Activated naive CD8-positive, alpha-beta T cell (primary cell): ENCODE measurements at regions not wholly inside any gene's neighbourhood (a gene's known extent, or its start where the extent isn't known, plus 50 kb on each side); places are given as distances from the start of the nearest gene placed in this dataset.

Experiments
- H3K27ac Mint-ChIP-seq: one replicate; pipeline ENCODE4 v1.8.0; 2021; ENCODE audit warnings: mixed read lengths
- H3K27me3 Mint-ChIP-seq: one replicate; pipeline ENCODE4 v1.8.0; 2021; ENCODE audit warnings: mixed read lengths
- H3K36me3 Mint-ChIP-seq: one replicate; pipeline ENCODE4 v1.8.0; 2021; ENCODE audit warnings: mixed read lengths
- H3K4me1 Mint-ChIP-seq: one replicate; pipeline ENCODE4 v1.8.0; 2021; ENCODE audit warnings: low read depth, mixed read lengths
- H3K4me3 Mint-ChIP-seq: one replicate; pipeline ENCODE4 v1.8.0; 2021; ENCODE audit warnings: mild to moderate bottlenecking, mixed read lengths
- H3K9me3 Mint-ChIP-seq: one replicate; pipeline ENCODE4 v1.8.0; 2021; ENCODE audit warnings: low read depth, mixed read lengths

DNA sequence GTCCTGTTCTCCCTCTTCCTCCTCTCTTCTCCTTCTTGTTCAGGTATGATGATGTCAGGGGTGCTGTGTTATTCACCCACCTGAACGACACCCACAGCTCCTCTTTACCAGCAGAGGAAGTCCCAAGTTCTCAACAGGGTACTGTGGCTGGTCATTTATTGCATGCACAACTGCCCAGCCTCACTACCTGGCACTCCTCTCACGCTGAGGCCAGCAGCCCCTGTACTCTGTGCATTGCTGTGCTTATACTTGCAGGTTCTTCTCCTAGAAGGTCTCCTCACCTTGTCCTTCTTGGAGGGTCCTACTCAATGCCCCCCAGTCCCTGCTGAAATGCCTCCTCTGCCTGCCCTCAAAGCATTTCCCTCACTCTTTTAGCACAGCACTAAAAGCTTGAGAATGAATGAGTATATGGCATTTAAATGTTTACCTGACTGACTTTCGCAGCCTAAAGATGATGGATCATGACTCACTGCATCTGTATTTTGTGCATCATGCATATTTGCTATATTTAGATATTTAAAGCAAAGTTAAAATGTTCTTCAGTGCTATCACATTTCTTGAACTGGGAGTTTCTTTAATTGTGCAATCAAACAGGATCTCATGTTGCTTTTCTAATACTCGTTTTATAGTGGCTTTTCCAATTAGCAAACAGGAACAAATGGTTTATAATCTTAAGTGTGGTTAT is 1069.3 kb downstream of the NLGN4Y start:
- H3K4me3 Mint-ChIP-seq: no peak overlapping the region
- H3K4me1 Mint-ChIP-seq: no peaks in the 10 kb centered on the region
- no peaks in the 10 kb centered on the region for H3K27me3 Mint-ChIP-seq
- H3K36me3 Mint-ChIP-seq: no peaks in the 10 kb centered on the region
- no peaks in the 10 kb centered on the region for H3K9me3 Mint-ChIP-seq
- H3K27ac Mint-ChIP-seq: no peak overlapping the region

DNA sequence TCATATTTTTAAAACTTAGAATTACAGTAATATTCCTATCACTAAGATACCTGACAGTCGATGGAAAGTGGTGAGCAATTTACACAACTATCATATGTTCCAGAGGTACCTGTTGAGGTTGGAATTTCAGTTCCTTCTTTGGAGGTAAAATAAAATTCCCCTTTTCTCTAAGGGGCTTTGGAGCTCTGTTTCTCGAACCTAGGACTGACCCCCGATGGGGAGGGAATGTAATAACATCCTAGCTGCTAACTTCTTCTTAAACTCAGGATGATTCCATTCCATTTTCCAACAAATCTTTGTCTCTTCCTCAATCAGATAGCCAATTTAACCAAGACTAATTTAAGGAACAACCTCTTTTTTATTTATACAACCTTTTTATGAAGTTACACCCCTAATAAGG is 1069.8 kb downstream of the NLGN4Y start:
- Mint-ChIP-seq H3K4me3 (no peak overlapping the region), H3K27me3 (no peaks in the 10 kb centered on the region), H3K4me1 (no peaks in the 10 kb centered on the region), H3K9me3 (no peaks in the 10 kb centered on the region), H3K36me3 (no peaks in the 10 kb centered on the region), H3K27ac (no peak overlapping the region)

GRCh38 chrY:15600565-15600964 is 1076.2 kb downstream of the NLGN4Y start:
- H3K36me3 Mint-ChIP-seq: no peaks in the 10 kb centered on the region
- no peaks in the 10 kb centered on the region for H3K9me3 Mint-ChIP-seq
- H3K4me3 Mint-ChIP-seq: no peak overlapping the region
- H3K27ac Mint-ChIP-seq: no peak overlapping the region
- no peaks in the 10 kb centered on the region for H3K4me1 Mint-ChIP-seq
- no peaks in the 10 kb centered on the region for H3K27me3 Mint-ChIP-seq

GRCh38 chrY:15624370-15624769 is 1100.0 kb downstream of the NLGN4Y start:
- H3K4me3 Mint-ChIP-seq: no peak overlapping the region
- H3K27me3 Mint-ChIP-seq: no peaks in the 10 kb centered on the region

GRCh38 chrY:15624928-15625327 is 1100.6 kb downstream of the NLGN4Y start:
- H3K9me3 Mint-ChIP-seq: peaks cover 4% of the 10 kb centered on the region
- no peaks in the 10 kb centered on the region for H3K27me3 Mint-ChIP-seq
- H3K27ac Mint-ChIP-seq: no peak overlapping the region
- H3K4me3 Mint-ChIP-seq: no peak overlapping the region
- no peaks in the 10 kb centered on the region for H3K4me1 Mint-ChIP-seq
- H3K36me3 Mint-ChIP-seq: no peaks in the 10 kb centered on the region

More at GRCh38 chrY:15624370-15624769, 1100.0 kb downstream of the NLGN4Y start:
- Mint-ChIP-seq H3K27ac (no peak overlapping the region), H3K4me1 (no peaks in the 10 kb centered on the region), H3K36me3 (no peaks in the 10 kb centered on the region), H3K9me3 (peaks cover 4% of the 10 kb centered on the region)

DNA sequence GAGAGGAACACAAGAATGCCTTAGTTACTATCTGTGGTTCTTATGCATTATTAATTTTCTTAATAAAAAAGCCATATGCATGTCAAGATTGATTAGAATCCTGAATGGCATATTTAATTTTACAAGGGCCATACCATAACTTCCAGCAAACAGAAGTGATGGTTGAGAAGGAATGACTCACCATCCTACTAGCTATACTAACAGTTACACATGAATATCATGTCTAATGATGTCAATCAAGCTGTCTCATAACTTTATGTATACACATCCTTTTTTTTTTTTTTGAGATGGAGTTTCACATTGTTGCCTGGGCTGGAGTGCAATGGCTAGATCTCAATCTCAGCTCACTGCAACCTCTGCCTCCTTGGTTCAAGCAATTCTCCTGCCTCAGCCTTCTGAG is 1123.9 kb downstream of the NLGN4Y start:
- H3K36me3 Mint-ChIP-seq: no peaks in the 10 kb centered on the region
- no peak overlapping the region for H3K27ac Mint-ChIP-seq
- no peak overlapping the region for H3K4me3 Mint-ChIP-seq
- H3K9me3 Mint-ChIP-seq: no peaks in the 10 kb centered on the region
- H3K4me1 Mint-ChIP-seq: no peaks in the 10 kb centered on the region
- H3K27me3 Mint-ChIP-seq: no peaks in the 10 kb centered on the region

DNA sequence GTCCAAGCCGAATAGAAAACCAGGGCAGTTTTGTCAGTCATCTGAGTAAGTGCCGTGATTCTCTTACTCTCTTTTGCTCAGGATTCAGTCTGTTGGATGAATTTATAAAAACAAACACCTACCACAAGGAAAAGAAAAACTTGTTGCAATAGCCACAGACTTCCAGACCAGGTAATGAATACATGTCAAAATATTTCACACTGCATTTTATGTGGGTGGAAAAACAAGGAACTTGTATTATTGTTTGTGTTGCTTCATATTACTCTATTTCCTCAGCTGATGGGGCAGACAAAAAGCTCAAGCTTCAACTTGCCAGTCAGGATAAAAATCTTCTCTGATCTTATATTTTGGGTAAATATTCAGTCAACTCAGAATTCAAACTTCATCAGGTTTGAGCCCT is 1125.7 kb downstream of the NLGN4Y start:
- no peaks in the 10 kb centered on the region for H3K36me3 Mint-ChIP-seq
- H3K27me3 Mint-ChIP-seq: no peaks in the 10 kb centered on the region
- no peaks in the 10 kb centered on the region for H3K9me3 Mint-ChIP-seq
- H3K4me1 Mint-ChIP-seq: no peaks in the 10 kb centered on the region
- H3K27ac Mint-ChIP-seq: no peak overlapping the region
- no peak overlapping the region for H3K4me3 Mint-ChIP-seq

DNA sequence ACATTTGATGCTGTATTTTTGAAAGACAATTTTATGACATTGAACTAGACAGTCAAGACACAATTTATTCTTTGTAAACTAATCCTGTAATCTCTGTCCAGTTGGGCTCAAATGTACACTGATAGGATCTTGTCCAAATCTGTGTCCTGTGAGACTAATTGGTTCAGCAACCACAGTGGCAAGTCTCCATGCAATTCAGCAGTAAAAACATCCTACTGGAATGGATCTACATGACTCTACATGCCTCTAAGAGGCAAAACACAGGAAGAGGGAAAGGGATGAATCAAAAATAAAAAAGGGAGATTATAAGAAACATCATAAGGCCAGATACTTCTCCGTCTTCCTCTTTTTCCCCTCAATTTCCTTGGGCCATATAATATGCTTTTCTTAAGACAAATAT is 1164.2 kb downstream of the NLGN4Y start:
- Mint-ChIP-seq H3K9me3 (no peaks in the 10 kb centered on the region), H3K4me3 (no peak overlapping the region), H3K27me3 (no peaks in the 10 kb centered on the region), H3K36me3 (no peaks in the 10 kb centered on the region), H3K27ac (no peak overlapping the region), H3K4me1 (no peaks in the 10 kb centered on the region)

- H3K4me3 Mint-ChIP-seq: no peak overlapping the region
- no peak overlapping the region for H3K27ac Mint-ChIP-seq
- H3K27me3 Mint-ChIP-seq: no peaks in the 10 kb centered on the region
- H3K36me3 Mint-ChIP-seq: no peaks in the 10 kb centered on the region
- no peaks in the 10 kb centered on the region for H3K9me3 Mint-ChIP-seq
- no peaks in the 10 kb centered on the region for H3K4me1 Mint-ChIP-seq
Observed at GRCh38 chrY:15689994-15690393, 1165.7 kb downstream of the NLGN4Y start.

DNA sequence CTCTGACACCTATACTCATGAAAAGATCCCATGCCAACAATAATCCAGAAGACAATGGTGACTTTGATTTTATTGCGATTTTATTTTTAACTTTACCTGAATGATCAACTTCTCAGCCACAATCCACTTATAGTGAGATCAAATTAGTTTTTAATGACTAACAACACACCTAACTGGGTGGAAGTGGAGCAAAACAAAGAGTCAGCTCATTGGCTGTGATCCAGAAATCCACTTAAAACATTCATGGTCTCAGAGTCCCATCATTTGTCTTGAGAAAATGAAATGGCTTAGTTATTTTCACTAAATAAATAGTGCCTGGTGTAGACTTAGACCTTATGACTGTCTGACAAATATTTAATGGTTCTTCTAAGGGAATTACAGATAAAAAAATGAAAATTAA is 1177.8 kb downstream of the NLGN4Y start:
- Mint-ChIP-seq H3K27me3 (no peaks in the 10 kb centered on the region), H3K4me3 (no peak overlapping the region), H3K36me3 (no peaks in the 10 kb centered on the region), H3K4me1 (no peaks in the 10 kb centered on the region), H3K27ac (no peak overlapping the region), H3K9me3 (no peaks in the 10 kb centered on the region)

GRCh38 chrY:15704906-15705305 is 1180.6 kb downstream of the NLGN4Y start:
- Mint-ChIP-seq H3K4me3 (no peak overlapping the region), H3K4me1 (no peaks in the 10 kb centered on the region), H3K36me3 (no peaks in the 10 kb centered on the region), H3K27ac (no peak overlapping the region), H3K27me3 (no peaks in the 10 kb centered on the region), H3K9me3 (no peaks in the 10 kb centered on the region)

GRCh38 chrY:15749533-15750433 is 1225.5 kb downstream of the NLGN4Y start:
- Mint-ChIP-seq H3K36me3 (no peaks in the 10 kb centered on the region), H3K27me3 (no peaks in the 10 kb centered on the region), H3K4me3 (no peak overlapping the region), H3K27ac (no peak overlapping the region), H3K4me1 (no peaks in the 10 kb centered on the region), H3K9me3 (peaks cover 6% of the 10 kb centered on the region)

DNA sequence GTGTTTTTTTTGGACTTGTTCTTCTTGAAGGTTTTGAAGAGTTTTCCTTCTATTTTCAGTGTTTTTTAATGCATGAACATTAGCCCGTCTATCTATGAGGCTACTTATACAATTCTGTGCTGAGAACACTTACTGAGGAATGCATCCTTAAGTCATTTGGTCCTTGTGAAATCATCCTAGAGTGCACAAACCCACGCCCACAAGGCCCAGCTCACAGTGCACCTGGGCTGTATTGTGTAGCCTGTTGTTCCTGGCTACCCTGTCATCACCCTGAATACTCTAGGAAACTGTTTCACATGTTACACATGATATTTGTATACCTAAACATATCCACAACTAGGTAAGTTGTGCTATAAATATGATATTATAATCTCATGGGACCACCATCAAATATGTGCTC is 1226.7 kb downstream of the NLGN4Y start:
- no peaks in the 10 kb centered on the region for H3K4me1 Mint-ChIP-seq
- H3K36me3 Mint-ChIP-seq: no peaks in the 10 kb centered on the region
- no peaks in the 10 kb centered on the region for H3K27me3 Mint-ChIP-seq
- H3K4me3 Mint-ChIP-seq: no peak overlapping the region
- no peak overlapping the region for H3K27ac Mint-ChIP-seq
- H3K9me3 Mint-ChIP-seq: peaks cover 6% of the 10 kb centered on the region

GRCh38 chrY:15756266-15756665 is 1231.9 kb downstream of the NLGN4Y start:
- H3K9me3 Mint-ChIP-seq: peaks cover 4% of the 10 kb centered on the region

DNA sequence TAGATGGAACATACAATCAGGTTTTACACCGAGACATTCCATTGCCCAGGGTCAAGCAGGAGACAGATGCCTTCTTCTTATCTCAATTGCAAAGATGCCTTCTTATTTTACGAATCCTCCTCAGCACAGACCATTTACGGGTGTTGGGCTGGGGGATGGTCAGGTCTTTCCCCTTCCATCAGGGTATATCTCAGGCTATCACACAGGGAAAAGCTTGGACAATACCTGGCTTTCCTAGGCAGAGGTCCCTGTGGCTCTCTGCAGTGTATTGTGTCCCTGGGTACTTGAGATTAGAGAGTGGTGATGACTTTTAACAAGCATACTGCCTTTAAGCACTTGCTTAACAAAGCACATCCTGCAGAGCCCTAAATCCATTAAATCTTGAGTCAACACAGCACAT is 1249.2 kb downstream of the NLGN4Y start:
- Mint-ChIP-seq H3K36me3 (no peaks in the 10 kb centered on the region), H3K4me3 (no peak overlapping the region), H3K27me3 (no peaks in the 10 kb centered on the region), H3K9me3 (no peaks in the 10 kb centered on the region), H3K4me1 (no peaks in the 10 kb centered on the region), H3K27ac (no peak overlapping the region)

More at GRCh38 chrY:15756266-15756665, 1231.9 kb downstream of the NLGN4Y start:
- no peak overlapping the region for H3K4me3 Mint-ChIP-seq
- H3K4me1 Mint-ChIP-seq: no peaks in the 10 kb centered on the region
- no peaks in the 10 kb centered on the region for H3K36me3 Mint-ChIP-seq
- H3K27me3 Mint-ChIP-seq: no peaks in the 10 kb centered on the region
- no peak overlapping the region for H3K27ac Mint-ChIP-seq
